ENCODE measurements at regions not wholly inside any gene's neighbourhood (a gene's known extent, or its start where the extent isn't known, plus 50 kb on each side); places are given as distances from the start of the nearest gene placed in this dataset.

GRCh38 chrX:113919387-113919786, 664.5 kb upstream of the HTR2C start:
- Histone ChIP-seq H3K27me3 (replicated peaks; ENCODE audit: control insufficient read depth, insufficient read depth, low read length) (peaks cover 8% of the 10 kb centered on the region), H3K36me3 (ENCODE audit: control insufficient read depth, insufficient read depth, low read length, severe bottlenecking) (no peaks in the 10 kb centered on the region), H3K9ac (ENCODE audit: low read length) (no peak overlapping the region), H3K4me1 (ENCODE audit: control insufficient read depth, insufficient read depth, low read length) (no peaks in the 10 kb centered on the region), H3K9me3 (ENCODE audit: control insufficient read depth, low read length) (peaks cover 2% of the 10 kb centered on the region), H3K4me3 (ENCODE audit: low read length) (no peak overlapping the region)
- DNase-seq (ENCODE audit: low read depth): no peak

GRCh38 chrX:113906168-113906567, 677.7 kb upstream of the HTR2C start:
- Histone ChIP-seq H3K4me3 (ENCODE audit: low read length) (no peak overlapping the region), H3K36me3 (ENCODE audit: control insufficient read depth, insufficient read depth, low read length, severe bottlenecking) (no peaks in the 10 kb centered on the region), H3K9ac (ENCODE audit: low read length) (no peak overlapping the region), H3K9me3 (ENCODE audit: control insufficient read depth, low read length) (no peaks in the 10 kb centered on the region), H3K27me3 (replicated peaks; ENCODE audit: control insufficient read depth, insufficient read depth, low read length) (peaks cover 15% of the 10 kb centered on the region), H3K4me1 (ENCODE audit: control insufficient read depth, insufficient read depth, low read length) (no peaks in the 10 kb centered on the region)
- DNase-seq (ENCODE audit: low read depth): peak; percentile 1

GRCh38 chrX:113892891-113893290, 691.0 kb upstream of the HTR2C start:
- H3K36me3 ChIP-seq (ENCODE audit: control insufficient read depth, insufficient read depth, low read length, severe bottlenecking): no peaks in the 10 kb centered on the region
- peaks cover 17% of the 10 kb centered on the region for H3K9me3 ChIP-seq (ENCODE audit: control insufficient read depth, low read length)
- DNase-seq (ENCODE audit: low read depth): no peak
- no peaks in the 10 kb centered on the region for H3K4me1 ChIP-seq (ENCODE audit: control insufficient read depth, insufficient read depth, low read length)
- no peak overlapping the region for H3K4me3 ChIP-seq (ENCODE audit: low read length)
- H3K9ac ChIP-seq (ENCODE audit: low read length): no peak overlapping the region
- peaks cover 6% of the 10 kb centered on the region for H3K27me3 ChIP-seq (replicated peaks; ENCODE audit: control insufficient read depth, insufficient read depth, low read length)

- peaks cover 6% of the 10 kb centered on the region for H3K27me3 ChIP-seq (replicated peaks; ENCODE audit: control insufficient read depth, insufficient read depth, low read length)
- H3K4me1 ChIP-seq (ENCODE audit: control insufficient read depth, insufficient read depth, low read length): no peaks in the 10 kb centered on the region
- peaks cover 17% of the 10 kb centered on the region for H3K9me3 ChIP-seq (ENCODE audit: control insufficient read depth, low read length)
- no peaks in the 10 kb centered on the region for H3K36me3 ChIP-seq (ENCODE audit: control insufficient read depth, insufficient read depth, low read length, severe bottlenecking)
- H3K4me3 ChIP-seq (ENCODE audit: low read length): no peak overlapping the region
- no peak overlapping the region for H3K9ac ChIP-seq (ENCODE audit: low read length)
- DNase-seq (ENCODE audit: low read depth): no peak
These were observed 691.5 kb upstream of the HTR2C start for GRCh38 chrX:113892401-113892800.

GRCh38 chrX:113873056-113873455, 710.8 kb upstream of the HTR2C start:
- H3K36me3 ChIP-seq (ENCODE audit: control insufficient read depth, insufficient read depth, low read length, severe bottlenecking): no peaks in the 10 kb centered on the region
- H3K9me3 ChIP-seq (ENCODE audit: control insufficient read depth, low read length): peaks cover 12% of the 10 kb centered on the region
- H3K4me3 ChIP-seq (ENCODE audit: low read length): no peak overlapping the region
- no peaks in the 10 kb centered on the region for H3K4me1 ChIP-seq (ENCODE audit: control insufficient read depth, insufficient read depth, low read length)
- no peak for DNase-seq (ENCODE audit: low read depth)
- H3K27me3 ChIP-seq (replicated peaks; ENCODE audit: control insufficient read depth, insufficient read depth, low read length): peaks cover 6% of the 10 kb centered on the region
- no peak overlapping the region for H3K9ac ChIP-seq (ENCODE audit: low read length)

- DNase-seq (ENCODE audit: low read depth): no peak
- peaks cover 3% of the 10 kb centered on the region for H3K9me3 ChIP-seq (ENCODE audit: control insufficient read depth, low read length)
These were observed 715.2 kb upstream of the HTR2C start for GRCh38 chrX:113868711-113869110.

GRCh38 chrX:113868177-113868576, 715.7 kb upstream of the HTR2C start:
- DNase-seq (ENCODE audit: low read depth): no peak
- Histone ChIP-seq H3K9ac (ENCODE audit: low read length) (no peak overlapping the region), H3K36me3 (ENCODE audit: control insufficient read depth, insufficient read depth, low read length, severe bottlenecking) (no peaks in the 10 kb centered on the region), H3K27me3 (replicated peaks; ENCODE audit: control insufficient read depth, insufficient read depth, low read length) (peaks cover 21% of the 10 kb centered on the region), H3K9me3 (ENCODE audit: control insufficient read depth, low read length) (peaks cover 3% of the 10 kb centered on the region), H3K4me1 (ENCODE audit: control insufficient read depth, insufficient read depth, low read length) (no peaks in the 10 kb centered on the region), H3K4me3 (ENCODE audit: low read length) (no peak overlapping the region)

More at GRCh38 chrX:113868711-113869110, 715.2 kb upstream of the HTR2C start:
- Histone ChIP-seq H3K4me1 (ENCODE audit: control insufficient read depth, insufficient read depth, low read length) (no peaks in the 10 kb centered on the region), H3K36me3 (ENCODE audit: control insufficient read depth, insufficient read depth, low read length, severe bottlenecking) (no peaks in the 10 kb centered on the region), H3K4me3 (ENCODE audit: low read length) (no peak overlapping the region), H3K27me3 (replicated peaks; ENCODE audit: control insufficient read depth, insufficient read depth, low read length) (peaks cover 19% of the 10 kb centered on the region), H3K9ac (ENCODE audit: low read length) (no peak overlapping the region)

GRCh38 chrX:113849408-113849807, 734.5 kb upstream of the HTR2C start:
- Histone ChIP-seq H3K36me3 (ENCODE audit: control insufficient read depth, insufficient read depth, low read length, severe bottlenecking) (no peaks in the 10 kb centered on the region), H3K27me3 (replicated peaks; ENCODE audit: control insufficient read depth, insufficient read depth, low read length) (peaks cover 15% of the 10 kb centered on the region), H3K9ac (ENCODE audit: low read length) (no peak overlapping the region), H3K4me1 (ENCODE audit: control insufficient read depth, insufficient read depth, low read length) (no peaks in the 10 kb centered on the region), H3K9me3 (ENCODE audit: control insufficient read depth, low read length) (peaks cover 11% of the 10 kb centered on the region), H3K4me3 (ENCODE audit: low read length) (no peak overlapping the region)
- DNase-seq (ENCODE audit: low read depth): no peak

- Histone ChIP-seq H3K4me1 (ENCODE audit: control insufficient read depth, insufficient read depth, low read length) (no peaks in the 10 kb centered on the region), H3K9me3 (ENCODE audit: control insufficient read depth, low read length) (no peaks in the 10 kb centered on the region), H3K9ac (ENCODE audit: low read length) (no peak overlapping the region), H3K36me3 (ENCODE audit: control insufficient read depth, insufficient read depth, low read length, severe bottlenecking) (no peaks in the 10 kb centered on the region), H3K27me3 (replicated peaks; ENCODE audit: control insufficient read depth, insufficient read depth, low read length) (peaks cover 7% of the 10 kb centered on the region), H3K4me3 (ENCODE audit: low read length) (no peak overlapping the region)
- peak; percentile 37 for DNase-seq (ENCODE audit: low read depth)
These were observed 750.5 kb upstream of the HTR2C start for GRCh38 chrX:113833096-113834055.

- Histone ChIP-seq H3K4me1 (ENCODE audit: control insufficient read depth, insufficient read depth, low read length) (no peaks in the 10 kb centered on the region), H3K9ac (ENCODE audit: low read length) (no peak overlapping the region), H3K27me3 (replicated peaks; ENCODE audit: control insufficient read depth, insufficient read depth, low read length) (peaks cover 7% of the 10 kb centered on the region), H3K36me3 (ENCODE audit: control insufficient read depth, insufficient read depth, low read length, severe bottlenecking) (no peaks in the 10 kb centered on the region), H3K9me3 (ENCODE audit: control insufficient read depth, low read length) (no peaks in the 10 kb centered on the region), H3K4me3 (ENCODE audit: low read length) (no peak overlapping the region)
- no peak for DNase-seq (ENCODE audit: low read depth)
These were observed 755.4 kb upstream of the HTR2C start for GRCh38 chrX:113828470-113828869.

GRCh38 chrX:113818346-113818745, 765.5 kb upstream of the HTR2C start:
- no peak overlapping the region for H3K9ac ChIP-seq (ENCODE audit: low read length)
- H3K9me3 ChIP-seq (ENCODE audit: control insufficient read depth, low read length): peaks cover 8% of the 10 kb centered on the region
- no peak overlapping the region for H3K4me3 ChIP-seq (ENCODE audit: low read length)
- peaks cover 3% of the 10 kb centered on the region for H3K27me3 ChIP-seq (replicated peaks; ENCODE audit: control insufficient read depth, insufficient read depth, low read length)
- DNase-seq (ENCODE audit: low read depth): no peak
- no peaks in the 10 kb centered on the region for H3K36me3 ChIP-seq (ENCODE audit: control insufficient read depth, insufficient read depth, low read length, severe bottlenecking)
- H3K4me1 ChIP-seq (ENCODE audit: control insufficient read depth, insufficient read depth, low read length): no peaks in the 10 kb centered on the region
